ENCODE measurements at regions not wholly inside any gene's neighbourhood (a gene's known extent, or its start where the extent isn't known, plus 50 kb on each side); places are given as distances from the start of the nearest gene placed in this dataset.

- H3K27ac ChIP-seq, result no peak overlapping the region
- no peak for DNase-seq
- H3K36me3 ChIP-seq, result no peaks in the 10 kb centered on the region
- TF ChIP-seq EP300 (IDR thresholded peaks at IDR 0.05) (no peak), POLR2A (IDR thresholded peaks at IDR 0.05) (no peak)
- no peaks in the 10 kb centered on the region for H3K27me3 ChIP-seq
- whole genome bisulfite sequencing, 3 donors, result 51 to 55% (median 54%) methylated on average over 3 of the region's 3 CpGs
- peaks cover 2% of the 10 kb centered on the region for H3K4me1 ChIP-seq (ENCODE audit: insufficient read depth)
- intact Hi-C loops (cut with DNase I), result no loop called here
- H3K9me3 ChIP-seq, result no peaks in the 10 kb centered on the region
- no peak overlapping the region for H3K4me3 ChIP-seq
Observed at GRCh38 chrX:39456894-39457604, 640.7 kb downstream of the BCOR start.

- WGBS, 3 donors, result 67 to 80% (median 72%) methylated on average over 5 of the region's 5 CpGs
- H3K4me1 ChIP-seq (ENCODE audit: insufficient read depth), result peaks cover 2% of the 10 kb centered on the region
- H3K4me3 ChIP-seq, result no peak overlapping the region
- H3K27ac ChIP-seq, result no peak overlapping the region
- no peaks in the 10 kb centered on the region for H3K9me3 ChIP-seq
- no peaks in the 10 kb centered on the region for H3K27me3 ChIP-seq
- no peak for DNase-seq
- intact Hi-C loops (cut with DNase I), result no loop called here
- no peak for TF ChIP-seq EP300 (IDR thresholded peaks at IDR 0.05)
- no peak for TF ChIP-seq POLR2A (IDR thresholded peaks at IDR 0.05)
- TF ChIP-seq, protein P1, sequence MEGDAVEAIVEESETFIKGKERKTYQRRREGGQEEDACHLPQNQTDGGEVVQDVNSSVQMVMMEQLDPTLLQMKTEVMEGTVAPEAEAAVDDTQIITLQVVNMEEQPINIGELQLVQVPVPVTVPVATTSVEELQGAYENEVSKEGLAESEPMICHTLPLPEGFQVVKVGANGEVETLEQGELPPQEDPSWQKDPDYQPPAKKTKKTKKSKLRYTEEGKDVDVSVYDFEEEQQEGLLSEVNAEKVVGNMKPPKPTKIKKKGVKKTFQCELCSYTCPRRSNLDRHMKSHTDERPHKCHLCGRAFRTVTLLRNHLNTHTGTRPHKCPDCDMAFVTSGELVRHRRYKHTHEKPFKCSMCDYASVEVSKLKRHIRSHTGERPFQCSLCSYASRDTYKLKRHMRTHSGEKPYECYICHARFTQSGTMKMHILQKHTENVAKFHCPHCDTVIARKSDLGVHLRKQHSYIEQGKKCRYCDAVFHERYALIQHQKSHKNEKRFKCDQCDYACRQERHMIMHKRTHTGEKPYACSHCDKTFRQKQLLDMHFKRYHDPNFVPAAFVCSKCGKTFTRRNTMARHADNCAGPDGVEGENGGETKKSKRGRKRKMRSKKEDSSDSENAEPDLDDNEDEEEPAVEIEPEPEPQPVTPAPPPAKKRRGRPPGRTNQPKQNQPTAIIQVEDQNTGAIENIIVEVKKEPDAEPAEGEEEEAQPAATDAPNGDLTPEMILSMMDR (IDR thresholded peaks at IDR 0.05), result no peak
- no peaks in the 10 kb centered on the region for H3K36me3 ChIP-seq
Observed at GRCh38 chrX:39458779-39459178, 639.0 kb downstream of the BCOR start.

DNA sequence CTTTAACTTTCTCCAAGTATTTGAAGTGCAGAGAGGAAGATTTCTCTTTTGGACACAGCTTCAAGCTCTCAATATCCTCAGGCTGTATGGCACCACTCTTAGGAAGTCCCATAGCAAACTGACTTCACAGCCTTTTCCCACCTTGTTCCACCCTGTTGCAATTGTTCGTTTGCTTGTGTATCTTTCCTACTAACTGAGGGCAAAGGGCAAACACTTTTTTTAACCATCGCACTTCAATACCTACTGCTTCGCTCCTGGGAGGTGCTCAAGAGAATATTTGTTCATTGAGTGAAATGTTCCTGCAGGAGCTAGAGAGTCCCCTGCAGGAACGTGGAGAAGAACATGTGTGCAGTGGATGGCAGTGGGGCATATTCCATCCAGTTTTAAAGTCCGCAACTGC, 638.6 kb downstream of the BCOR start:
- no peaks in the 10 kb centered on the region for H3K36me3 ChIP-seq
- no peaks in the 10 kb centered on the region for H3K4me1 ChIP-seq (ENCODE audit: insufficient read depth)
- H3K27ac ChIP-seq, result no peak overlapping the region
- WGBS, 3 donors, result 70 to 77% (median 74%) methylated on average over 5 of the region's 5 CpGs
- no peaks in the 10 kb centered on the region for H3K9me3 ChIP-seq
- no peaks in the 10 kb centered on the region for H3K27me3 ChIP-seq
- TF ChIP-seq EP300 (IDR thresholded peaks at IDR 0.05) (no peak), POLR2A (IDR thresholded peaks at IDR 0.05) (no peak)
- TF ChIP-seq, protein P1 (IDR thresholded peaks at IDR 0.05), result no peak
- no peak overlapping the region for H3K4me3 ChIP-seq
- intact Hi-C loops (cut with DNase I), result no loop called here
- no peak for DNase-seq

DNA sequence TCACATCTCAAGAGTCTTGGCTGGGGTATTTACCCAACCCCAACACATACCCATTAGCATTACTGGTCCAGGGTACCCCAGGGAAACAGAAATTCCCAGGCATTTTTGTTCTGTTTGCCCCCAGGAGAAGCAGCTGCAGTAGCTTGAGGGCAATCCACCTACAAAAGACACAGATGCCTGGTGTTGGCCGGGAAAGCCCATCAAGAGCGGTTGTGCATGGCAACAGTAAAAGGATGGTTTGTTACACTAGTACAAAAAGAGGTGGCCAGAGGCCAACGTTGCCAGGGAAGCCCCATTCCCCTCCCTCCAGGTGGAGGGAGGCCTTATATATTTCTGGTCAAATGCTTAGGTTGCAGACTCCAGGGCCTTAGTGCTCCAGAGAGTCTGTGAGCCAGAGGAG, 637.8 kb downstream of the BCOR start:
- Histone ChIP-seq H3K4me3 (no peak overlapping the region), H3K36me3 (no peaks in the 10 kb centered on the region), H3K9me3 (no peaks in the 10 kb centered on the region), H3K4me1 (ENCODE audit: insufficient read depth) (no peaks in the 10 kb centered on the region), H3K27ac (no peak overlapping the region), H3K27me3 (no peaks in the 10 kb centered on the region)
- no peak for DNase-seq
- TF ChIP-seq EP300 (IDR thresholded peaks at IDR 0.05) (no peak), POLR2A (IDR thresholded peaks at IDR 0.05) (no peak)
- TF ChIP-seq, protein P1 (IDR thresholded peaks at IDR 0.05), result no peak
- intact Hi-C loops (cut with DNase I), result no loop called here
- 67 to 79% (median 76%) methylated on average over 3 of the region's 3 CpGs for WGBS, 3 donors

DNA sequence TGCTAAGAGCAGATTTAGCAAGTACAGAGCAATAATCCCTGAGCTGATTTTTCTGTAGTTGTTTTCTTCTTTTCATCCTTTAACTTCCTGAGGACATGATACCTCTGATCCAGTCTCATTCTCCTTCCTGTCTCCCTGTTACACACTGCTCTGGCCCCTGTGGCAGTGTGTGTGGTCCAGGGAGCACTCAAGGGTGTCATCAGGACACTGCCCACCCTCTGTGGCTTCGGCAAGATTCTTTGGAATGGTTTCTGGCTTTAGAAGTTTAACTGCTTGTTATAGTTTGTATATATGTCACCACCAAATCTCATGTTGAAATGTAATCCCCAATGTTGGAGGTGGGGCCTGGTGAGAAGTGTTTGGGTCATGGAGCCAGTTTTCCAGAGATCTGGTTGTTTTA, 637.3 kb downstream of the BCOR start:
- DNase-seq, result no peak
- Histone ChIP-seq H3K36me3 (no peaks in the 10 kb centered on the region), H3K4me3 (no peak overlapping the region), H3K27ac (no peak overlapping the region), H3K4me1 (ENCODE audit: insufficient read depth) (no peaks in the 10 kb centered on the region), H3K27me3 (no peaks in the 10 kb centered on the region), H3K9me3 (no peaks in the 10 kb centered on the region)
- 32 to 58% (median 54%) methylated on average over 1 of the region's 1 CpG for WGBS, 3 donors
- intact Hi-C loops (cut with DNase I), result no loop called here
- no peak for TF ChIP-seq POLR2A (IDR thresholded peaks at IDR 0.05)
- no peak for TF ChIP-seq EP300 (IDR thresholded peaks at IDR 0.05)
- TF ChIP-seq, protein P1 (IDR thresholded peaks at IDR 0.05), result no peak

Data from ovary (tissue), 7 donors.